ENCODE measurements at regions not wholly inside any gene's neighbourhood (a gene's known extent, or its start where the extent isn't known, plus 50 kb on each side); places are given as distances from the start of the nearest gene placed in this dataset.

DNA sequence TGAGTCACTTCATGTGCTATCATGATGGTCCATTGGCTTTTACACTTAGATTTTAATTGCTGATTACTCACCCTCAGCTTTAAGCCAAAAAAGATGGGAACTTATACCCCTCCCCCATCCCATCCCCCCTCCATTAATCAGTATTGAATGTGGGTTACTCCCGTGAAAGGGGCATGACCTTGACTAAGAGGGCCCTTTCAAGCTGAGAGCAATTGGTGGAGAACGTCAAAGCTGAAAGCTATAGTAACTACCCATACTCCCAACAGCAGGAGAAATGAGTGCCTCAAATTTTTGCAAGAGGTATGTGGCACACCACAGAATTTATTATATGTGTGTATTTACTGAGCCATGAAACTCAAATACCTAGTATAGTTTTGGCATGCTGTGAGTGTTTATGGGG, 99.7 kb upstream of the CDH8 start:
- Histone ChIP-seq H3K9ac (ENCODE audit: low read length) (no peak overlapping the region), H3K4me3 (ENCODE audit: low read length) (no peak overlapping the region), H3K36me3 (ENCODE audit: control insufficient read depth, insufficient read depth, low read length) (no peaks in the 10 kb centered on the region), H3K27me3 (ENCODE audit: control insufficient read depth, insufficient read depth, low read length) (no peaks in the 10 kb centered on the region), H3K4me1 (ENCODE audit: control insufficient read depth, insufficient read depth, low read length) (no peaks in the 10 kb centered on the region), H3K9me3 (ENCODE audit: control insufficient read depth, low read length) (no peaks in the 10 kb centered on the region)

DNA sequence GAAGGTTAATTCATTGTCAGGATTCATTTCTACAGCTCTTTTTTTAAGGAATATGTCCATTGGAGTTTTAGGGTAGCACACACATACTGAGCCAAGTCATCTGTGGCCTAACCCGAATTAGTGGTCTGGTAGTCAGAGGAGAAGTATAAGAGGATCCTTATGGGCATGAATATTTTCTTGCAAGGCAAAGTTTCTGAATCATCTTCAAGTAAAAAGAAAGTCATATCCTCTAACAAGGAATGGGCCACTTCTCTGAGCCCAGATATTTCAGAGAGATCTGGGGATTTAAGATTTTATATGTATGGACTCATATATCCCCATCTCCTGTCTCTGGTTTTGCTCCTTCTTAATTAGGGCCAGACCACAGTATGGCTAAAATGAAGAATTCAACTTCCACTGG, 99.2 kb upstream of the CDH8 start:
- H3K9me3 ChIP-seq (ENCODE audit: control insufficient read depth, low read length) = no peaks in the 10 kb centered on the region
- H3K9ac ChIP-seq (ENCODE audit: low read length) = no peak overlapping the region
- no peak overlapping the region for H3K4me3 ChIP-seq (ENCODE audit: low read length)
- no peaks in the 10 kb centered on the region for H3K4me1 ChIP-seq (ENCODE audit: control insufficient read depth, insufficient read depth, low read length)
- H3K36me3 ChIP-seq (ENCODE audit: control insufficient read depth, insufficient read depth, low read length) = no peaks in the 10 kb centered on the region
- H3K27me3 ChIP-seq (ENCODE audit: control insufficient read depth, insufficient read depth, low read length) = no peaks in the 10 kb centered on the region

- Histone ChIP-seq H3K27me3 (ENCODE audit: control insufficient read depth, insufficient read depth, low read length) (no peaks in the 10 kb centered on the region), H3K9ac (ENCODE audit: low read length) (no peak overlapping the region), H3K4me3 (ENCODE audit: low read length) (no peak overlapping the region), H3K36me3 (ENCODE audit: control insufficient read depth, insufficient read depth, low read length) (no peaks in the 10 kb centered on the region), H3K4me1 (ENCODE audit: control insufficient read depth, insufficient read depth, low read length) (no peaks in the 10 kb centered on the region), H3K9me3 (ENCODE audit: control insufficient read depth, low read length) (no peaks in the 10 kb centered on the region)
These were observed 93.9 kb upstream of the CDH8 start for GRCh38 chr16:62130101-62130500.

GRCh38 chr16:62105244-62105643, 69.0 kb upstream of the CDH8 start:
- H3K4me1 ChIP-seq (ENCODE audit: control insufficient read depth, insufficient read depth, low read length) = no peaks in the 10 kb centered on the region
- H3K4me3 ChIP-seq (ENCODE audit: low read length) = no peak overlapping the region
- no peak overlapping the region for H3K9ac ChIP-seq (ENCODE audit: low read length)
- H3K36me3 ChIP-seq (ENCODE audit: control insufficient read depth, insufficient read depth, low read length) = no peaks in the 10 kb centered on the region
- H3K27me3 ChIP-seq (ENCODE audit: control insufficient read depth, insufficient read depth, low read length) = no peaks in the 10 kb centered on the region
- H3K9me3 ChIP-seq (ENCODE audit: control insufficient read depth, low read length) = no peaks in the 10 kb centered on the region

- Histone ChIP-seq H3K9me3 (ENCODE audit: control insufficient read depth, low read length) (no peaks in the 10 kb centered on the region), H3K4me1 (ENCODE audit: control insufficient read depth, insufficient read depth, low read length) (no peaks in the 10 kb centered on the region), H3K4me3 (ENCODE audit: low read length) (no peak overlapping the region), H3K36me3 (ENCODE audit: control insufficient read depth, insufficient read depth, low read length) (no peaks in the 10 kb centered on the region), H3K27me3 (ENCODE audit: control insufficient read depth, insufficient read depth, low read length) (no peaks in the 10 kb centered on the region), H3K9ac (ENCODE audit: low read length) (no peak overlapping the region)
These were observed 66.3 kb upstream of the CDH8 start for GRCh38 chr16:62102588-62102987.

- Histone ChIP-seq H3K4me3 (ENCODE audit: low read length) (no peak overlapping the region), H3K9ac (ENCODE audit: low read length) (no peak overlapping the region), H3K4me1 (ENCODE audit: control insufficient read depth, insufficient read depth, low read length) (no peaks in the 10 kb centered on the region), H3K36me3 (ENCODE audit: control insufficient read depth, insufficient read depth, low read length) (no peaks in the 10 kb centered on the region), H3K9me3 (ENCODE audit: control insufficient read depth, low read length) (no peaks in the 10 kb centered on the region), H3K27me3 (ENCODE audit: control insufficient read depth, insufficient read depth, low read length) (no peaks in the 10 kb centered on the region)
These were observed 64.4 kb upstream of the CDH8 start for GRCh38 chr16:62100651-62101050.

GRCh38 chr16:62089715-62090114, 53.5 kb upstream of the CDH8 start:
- Histone ChIP-seq H3K9me3 (ENCODE audit: control insufficient read depth, low read length) (no peaks in the 10 kb centered on the region), H3K36me3 (ENCODE audit: control insufficient read depth, insufficient read depth, low read length) (no peaks in the 10 kb centered on the region), H3K27me3 (ENCODE audit: control insufficient read depth, insufficient read depth, low read length) (no peaks in the 10 kb centered on the region), H3K4me1 (ENCODE audit: control insufficient read depth, insufficient read depth, low read length) (no peaks in the 10 kb centered on the region), H3K4me3 (ENCODE audit: low read length) (no peak overlapping the region), H3K9ac (ENCODE audit: low read length) (no peak overlapping the region)

DNA sequence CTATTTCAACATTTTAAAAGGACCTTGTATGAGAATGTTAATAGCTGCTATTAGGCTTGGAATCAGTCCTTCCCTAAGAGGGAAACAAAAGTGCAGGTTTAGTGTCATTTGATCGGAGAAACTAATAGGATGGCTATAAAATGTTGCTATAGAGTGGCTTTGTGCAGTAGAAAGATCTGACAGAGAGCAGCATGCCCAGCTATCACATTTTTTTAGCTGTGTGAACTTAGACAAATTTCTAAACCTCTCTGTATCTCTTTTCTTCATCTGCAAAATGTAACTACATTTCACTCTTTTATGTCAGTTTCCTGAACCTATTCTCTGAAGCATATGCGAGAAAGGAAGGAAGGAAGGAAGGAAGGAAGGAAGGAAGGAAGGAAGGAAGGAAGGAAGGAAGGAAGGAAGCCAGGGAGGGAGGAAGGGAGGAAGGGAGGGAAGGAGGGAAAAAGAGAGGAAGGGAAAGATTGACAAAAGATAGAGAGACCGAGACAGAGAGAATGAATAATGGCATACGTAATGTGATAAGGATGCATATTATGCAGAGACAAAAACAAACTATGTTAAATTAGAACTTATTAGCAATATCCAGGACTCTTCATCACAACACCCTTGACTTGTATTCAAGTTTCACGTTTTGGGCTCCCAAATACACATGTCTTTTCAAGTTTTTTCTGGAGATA, 52.6 kb upstream of the CDH8 start:
- Histone ChIP-seq H3K4me3 (ENCODE audit: low read length) (no peak overlapping the region), H3K27me3 (ENCODE audit: control insufficient read depth, insufficient read depth, low read length) (no peaks in the 10 kb centered on the region), H3K36me3 (ENCODE audit: control insufficient read depth, insufficient read depth, low read length) (no peaks in the 10 kb centered on the region), H3K9ac (ENCODE audit: low read length) (no peak overlapping the region), H3K9me3 (ENCODE audit: control insufficient read depth, low read length) (no peaks in the 10 kb centered on the region), H3K4me1 (ENCODE audit: control insufficient read depth, insufficient read depth, low read length) (no peaks in the 10 kb centered on the region)

Data from mucosa of stomach (tissue), 1 donor.